ENCODE measurements at regions not wholly inside any gene's neighbourhood (a gene's known extent, or its start where the extent isn't known, plus 50 kb on each side); places are given as distances from the start of the nearest gene placed in this dataset.
"Not testable (repeated sequence)": the region's sequence is repeated elsewhere in the genome, so short reads cannot be mapped to it uniquely, and the experiment has no call there.

GRCh38 chr14:105700622-105701288 lies 174.4 kb downstream of the TMEM121 start:
- no peak for DNase-seq

- DNase-seq, result no peak
These were observed 175.3 kb downstream of the TMEM121 start for GRCh38 chr14:105701456-105702274.

DNA sequence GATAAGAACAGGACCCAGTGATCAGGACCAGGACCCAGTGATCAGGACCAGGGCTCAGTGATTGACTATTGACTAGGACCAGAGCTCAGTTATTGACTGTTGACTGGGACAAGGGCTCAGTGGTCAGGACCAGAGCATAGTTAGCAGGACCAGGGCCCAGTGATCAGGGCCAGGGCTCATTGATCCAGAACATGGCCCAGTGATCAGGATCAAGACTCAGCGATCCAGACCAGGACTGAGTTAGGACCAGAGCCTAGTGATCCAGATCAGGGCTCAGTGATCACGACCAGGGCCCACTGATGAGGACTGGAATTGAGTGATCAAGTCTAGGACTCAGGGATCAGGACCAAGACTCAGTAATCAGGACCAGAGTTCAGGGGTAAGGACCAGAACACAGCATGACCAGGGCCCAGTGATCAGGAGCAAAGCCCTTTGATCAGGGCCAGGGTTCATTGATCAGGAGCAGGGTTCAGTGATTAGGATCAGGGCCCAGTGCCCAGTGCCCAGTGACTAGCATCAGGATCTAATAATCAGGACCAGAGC lies 176.0 kb downstream of the TMEM121 start:
- no peak for DNase-seq

- not testable (repeated sequence) for DNase-seq
These were observed 176.8 kb downstream of the TMEM121 start for GRCh38 chr14:105703044-105703665.

DNA sequence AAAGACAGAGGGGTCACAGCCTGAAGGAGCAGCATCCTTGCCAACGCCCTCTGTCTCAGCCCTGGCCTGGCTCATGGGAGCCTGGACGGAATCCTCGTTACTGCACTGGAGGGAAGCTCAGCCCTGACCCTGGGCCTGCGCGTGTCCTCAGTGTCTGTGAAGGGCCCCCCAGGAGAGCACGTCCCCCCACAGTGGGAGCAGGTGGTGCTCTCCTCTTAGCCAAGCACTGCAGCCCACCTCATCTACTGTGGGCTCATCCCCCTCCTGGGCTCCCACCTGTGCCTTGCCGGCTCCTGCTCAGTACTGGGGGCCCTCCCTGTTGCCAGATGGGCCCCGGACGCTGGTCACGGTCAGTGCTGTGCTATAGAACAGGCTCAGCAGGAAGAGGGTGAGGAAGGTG lies 177.7 kb downstream of the TMEM121 start:
- DNase-seq, result not testable (repeated sequence)

- DNase-seq, result not testable (repeated sequence)
These were observed 178.1 kb downstream of the TMEM121 start for GRCh38 chr14:105704492-105704891.

GRCh38 chr14:105705512-105705861 lies 179.1 kb downstream of the TMEM121 start:
- DNase-seq, result not testable (repeated sequence)

GRCh38 chr14:105705862-105706700 lies 179.7 kb downstream of the TMEM121 start:
- not testable (repeated sequence) for DNase-seq

- DNase-seq, result not testable (repeated sequence)
These were observed 180.3 kb downstream of the TMEM121 start for GRCh38 chr14:105706701-105707019.

DNA sequence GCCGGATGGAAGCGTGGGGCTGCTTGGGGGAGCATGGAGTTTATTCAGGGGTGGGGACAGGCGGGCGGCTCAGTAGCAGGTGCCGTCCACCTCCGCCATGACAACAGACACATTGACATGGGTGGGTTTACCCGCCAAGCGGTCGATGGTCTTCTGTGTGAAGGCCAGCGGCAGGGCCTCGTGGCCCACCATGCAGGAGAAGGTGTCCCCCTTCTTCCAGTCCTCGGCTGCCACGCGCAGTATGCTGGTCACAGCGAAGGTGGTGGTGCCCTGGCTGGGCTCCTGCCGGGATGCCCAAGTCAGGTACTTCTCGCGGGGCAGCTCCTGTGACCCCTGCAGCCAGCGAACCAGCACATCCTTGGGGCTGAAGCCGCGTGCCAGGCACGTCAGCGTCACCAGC lies 180.7 kb downstream of the TMEM121 start:
- DNase-seq, result not testable (repeated sequence)

- DNase-seq, result not testable (repeated sequence)
These were observed 181.4 kb downstream of the TMEM121 start for GRCh38 chr14:105707723-105708151.

DNA sequence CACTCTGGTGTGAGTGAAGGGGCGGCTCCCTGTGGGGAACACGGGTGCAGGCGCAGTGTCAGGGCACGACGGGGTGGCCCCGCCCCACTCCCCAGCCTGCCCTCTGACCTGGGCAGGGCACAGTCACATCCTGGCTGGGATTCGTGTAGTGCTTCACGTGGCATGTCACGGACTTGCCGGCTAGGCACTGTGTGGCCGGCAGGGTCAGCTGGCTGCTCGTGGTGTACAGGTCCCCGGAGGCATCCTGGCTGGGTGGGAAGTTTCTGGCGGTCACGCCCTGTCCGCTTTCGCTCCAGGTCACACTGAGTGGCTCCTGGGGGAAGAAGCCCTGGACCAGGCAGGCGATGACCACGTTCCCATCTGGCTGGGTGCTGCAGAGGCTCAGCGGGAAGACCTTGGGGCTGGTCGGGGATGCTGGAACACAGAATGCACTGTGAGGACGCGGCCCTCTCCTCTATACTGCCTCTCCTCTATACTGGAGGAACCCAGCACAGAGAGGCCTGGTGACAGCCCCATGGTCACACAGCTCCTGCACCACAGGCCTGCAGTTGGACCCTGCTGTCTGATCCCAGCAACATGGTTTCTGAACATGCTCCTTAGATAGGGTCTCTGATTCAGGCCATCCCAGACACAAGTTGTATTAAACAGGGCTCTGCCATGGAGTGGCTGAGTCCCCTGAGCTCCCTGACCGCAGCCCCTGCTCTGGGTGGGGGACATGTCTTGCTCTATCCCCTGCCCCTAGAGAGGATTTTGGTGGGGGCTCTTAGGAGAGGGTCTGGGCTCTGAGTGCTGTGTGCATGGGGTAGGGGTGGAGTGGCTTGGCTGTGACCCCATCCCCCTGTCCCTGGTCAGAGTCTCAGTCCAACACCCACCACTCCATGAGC lies 182.1 kb downstream of the TMEM121 start:
- DNase-seq, result not testable (repeated sequence)

DNA sequence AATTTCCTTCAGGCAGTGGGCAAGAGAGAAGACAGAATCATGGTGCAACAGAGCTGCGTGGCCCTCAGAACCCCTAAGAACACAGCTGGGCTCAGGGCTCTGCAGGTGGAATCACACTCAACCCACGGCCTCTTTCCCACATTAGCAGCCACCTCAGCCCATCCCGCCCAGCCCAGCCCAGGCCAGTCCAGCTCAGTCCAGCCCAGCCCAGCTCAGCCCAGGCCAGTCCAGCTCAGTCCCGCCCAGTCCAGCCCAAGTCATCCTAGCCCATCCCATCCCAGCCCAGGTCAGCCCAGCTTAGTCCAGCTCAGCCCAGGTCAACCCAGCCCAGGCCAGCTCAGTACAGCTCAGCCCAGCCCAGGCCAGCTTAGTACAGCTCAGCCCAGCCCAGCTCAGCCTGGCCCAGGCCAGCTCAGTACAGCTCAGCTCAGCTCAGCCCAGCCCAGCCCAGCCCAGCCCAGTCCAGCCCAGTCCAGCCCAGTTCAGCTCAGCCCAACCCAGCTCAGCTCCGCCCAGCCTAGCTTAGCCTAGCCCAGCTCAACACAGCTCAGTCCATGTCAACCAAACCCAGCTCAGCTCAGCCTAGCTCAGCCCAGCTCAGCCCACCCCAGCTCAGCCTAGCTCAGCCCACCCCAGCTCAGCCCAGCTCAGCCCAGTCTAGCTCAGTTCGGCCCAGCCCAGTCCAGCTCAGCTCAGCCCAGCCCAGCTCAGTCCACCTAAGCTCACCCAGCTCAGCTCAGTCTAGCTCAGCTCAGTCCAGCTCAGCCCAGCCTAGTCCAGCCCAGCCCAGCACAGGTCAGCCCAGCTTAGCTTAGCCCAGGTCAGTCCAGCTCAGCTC lies 183.1 kb downstream of the TMEM121 start:
- DNase-seq, result no peak

DNA sequence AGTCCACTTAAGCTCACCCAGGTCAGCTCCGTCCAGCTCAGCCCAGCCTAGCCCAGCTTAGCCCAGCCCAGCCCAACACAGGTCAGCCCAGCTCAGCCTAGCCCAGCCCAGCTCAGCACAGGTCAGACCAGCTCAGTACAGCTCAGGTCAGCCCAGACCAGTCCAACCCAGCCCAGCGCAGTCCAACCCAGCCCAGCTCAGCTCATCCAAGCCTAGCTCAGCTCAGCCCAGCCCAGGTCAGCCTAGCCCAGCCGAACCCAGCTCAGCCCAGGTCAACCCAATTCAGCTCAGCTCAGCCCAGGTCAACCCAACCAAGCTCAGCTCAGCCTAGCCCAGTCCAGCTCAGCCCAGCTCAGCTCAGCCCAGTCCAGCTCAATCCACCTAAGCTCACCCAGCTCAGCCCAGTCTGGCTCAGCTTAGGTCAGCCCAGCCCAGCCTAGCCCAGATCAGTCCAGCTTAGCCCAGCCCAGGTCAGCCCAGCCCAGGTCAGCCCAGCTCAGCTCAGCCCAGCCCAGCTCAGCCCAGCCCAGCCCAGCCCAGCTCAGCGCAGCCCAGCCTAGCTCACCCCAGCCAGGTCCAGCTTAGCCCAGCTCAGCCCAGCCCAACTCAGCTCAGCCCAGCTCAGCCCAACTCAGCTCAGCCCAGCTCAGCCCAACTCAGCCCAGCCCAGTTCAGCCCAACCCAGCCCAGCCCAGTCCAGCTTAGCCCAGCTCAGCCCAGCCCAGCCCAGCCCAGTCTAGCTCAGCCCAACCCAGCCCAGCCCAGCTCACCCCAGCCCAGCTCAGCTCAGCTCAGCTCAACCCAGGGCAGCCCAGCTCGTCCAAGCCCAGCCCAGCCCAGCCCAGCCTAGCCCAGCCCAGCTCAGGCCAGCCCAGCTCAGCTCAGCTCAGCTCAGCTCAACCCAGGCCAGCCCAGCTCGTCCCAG lies 184.0 kb downstream of the TMEM121 start:
- DNase-seq, result no peak

DNA sequence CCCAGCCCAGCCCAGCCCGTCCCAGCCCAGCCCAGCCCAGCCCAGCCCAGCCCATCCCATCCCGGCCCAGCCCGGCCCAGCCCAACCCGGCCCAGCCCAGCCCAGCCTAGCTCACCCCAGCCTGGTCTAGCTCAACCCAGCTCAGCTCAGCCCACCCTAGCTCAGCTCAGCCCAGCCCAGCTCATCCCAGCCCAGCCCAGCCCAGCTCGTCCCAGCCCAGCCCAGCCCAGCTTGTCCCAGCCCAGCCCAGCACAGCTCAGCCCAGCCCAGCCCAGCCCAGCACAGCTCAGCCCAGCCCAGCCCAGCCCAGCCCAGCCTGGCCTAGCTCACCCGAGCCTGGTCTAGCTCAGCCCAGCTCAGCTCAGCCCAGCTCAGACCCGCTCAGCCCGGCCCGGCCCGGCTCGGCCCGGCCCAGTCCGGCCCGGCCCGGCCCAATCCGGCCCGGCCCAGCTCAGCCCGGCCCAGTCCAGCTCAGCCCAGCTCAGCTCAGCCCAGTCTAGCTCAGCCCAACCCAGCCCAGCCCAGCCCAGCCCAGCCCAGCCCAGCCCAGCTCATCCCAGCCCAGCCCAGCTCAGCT lies 184.7 kb downstream of the TMEM121 start:
- no peak for DNase-seq

GRCh38 chr14:105711841-105712460 lies 185.6 kb downstream of the TMEM121 start:
- DNase-seq, result no peak

DNA sequence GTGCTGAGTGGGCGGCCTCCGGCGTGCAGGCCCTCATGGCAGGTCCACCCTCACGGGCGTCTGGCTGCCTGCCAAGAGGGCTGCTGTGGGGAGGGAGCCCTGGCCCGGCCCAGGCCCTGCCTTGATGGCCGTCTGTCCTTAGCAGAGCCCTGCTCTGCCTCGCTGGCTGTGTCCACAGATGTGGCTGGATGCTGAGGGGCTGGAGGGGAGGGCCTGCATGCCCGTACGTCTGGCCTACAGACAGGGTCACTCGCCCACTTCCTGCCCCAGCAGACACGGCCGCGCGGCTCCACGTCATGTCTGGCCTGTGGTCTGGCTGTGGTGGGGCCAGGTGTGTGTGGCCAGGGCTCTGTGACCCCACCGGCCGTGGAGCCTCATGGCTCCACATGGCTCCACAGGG lies 186.3 kb downstream of the TMEM121 start:
- not testable (repeated sequence) for DNase-seq

GRCh38 chr14:105713160-105713559 lies 186.8 kb downstream of the TMEM121 start:
- not testable (repeated sequence) for DNase-seq

DNA sequence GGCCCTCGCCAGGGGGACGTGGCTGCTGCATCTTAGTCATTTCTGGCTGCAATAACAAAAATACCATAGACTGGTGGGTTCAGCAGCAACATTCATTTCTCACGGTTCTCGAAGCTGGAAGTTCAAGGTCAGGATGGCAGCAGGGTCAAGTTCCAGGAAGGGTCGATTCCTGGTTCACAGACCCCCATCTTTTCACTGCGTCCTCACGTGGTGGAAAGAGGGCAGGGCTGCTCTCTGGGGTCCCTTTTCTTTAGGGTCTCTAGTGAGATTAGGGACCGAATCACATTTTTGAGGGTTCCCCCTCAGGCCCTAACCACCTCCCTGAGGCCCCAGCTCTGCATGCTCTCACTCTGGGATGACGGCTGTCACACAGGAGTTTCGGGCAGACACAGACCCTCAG lies 187.5 kb downstream of the TMEM121 start:
- not testable (repeated sequence) for DNase-seq

Measured in stimulated activated CD4-positive, alpha-beta T cell treated with anti-CD3 and anti-CD28 coated beads, Interleukin-2, amount 100 ng/mL, for 48 hours (primary cell).